IPS-20b (cell line): ENCODE measurements at regions not wholly inside any gene's neighbourhood (a gene's known extent, or its start where the extent isn't known, plus 50 kb on each side); places are given as distances from the start of the nearest gene placed in this dataset.

Experiments used
- H3K27ac ChIP-seq: one replicate; pipeline ENCODE4 v1.5.1; 2013; ENCODE audit warnings: low read length
- H3K27me3 ChIP-seq: 2 replicates; pipeline ENCODE4 v1.6.1; 2013; ENCODE audit warnings: mild to moderate bottlenecking, low read length, inconsistent platforms; ENCODE audit not compliant: insufficient read depth
- H3K36me3 ChIP-seq: 2 replicates; pipeline ENCODE4 v1.6.1; 2013; ENCODE audit warnings: low read depth, mild to moderate bottlenecking, inconsistent platforms, low read length, moderate library complexity; ENCODE audit not compliant: insufficient read depth
- H3K4me1 ChIP-seq: 2 replicates; pipeline ENCODE4 v1.6.1; 2013; ENCODE audit warnings: mild to moderate bottlenecking, control low read depth, inconsistent platforms, low read length, moderate library complexity; ENCODE audit not compliant: insufficient read depth
- H3K4me3 ChIP-seq: 2 replicates; pipeline ENCODE4 v1.5.1; 2013; ENCODE audit warnings: mild to moderate bottlenecking, low read length, inconsistent platforms
- H3K9ac ChIP-seq: 2 replicates; pipeline ENCODE4 v1.6.1; 2013; ENCODE audit warnings: low read depth, mild to moderate bottlenecking, inconsistent platforms, low read length, moderate library complexity
- H3K9me3 ChIP-seq: 2 replicates; pipeline ENCODE4 v1.6.1; 2013; ENCODE audit warnings: mild to moderate bottlenecking, low read depth, low read length, inconsistent platforms; ENCODE audit not compliant: insufficient read depth

GRCh38 chr1:190022709-190023108 lies 455.0 kb downstream of the BRINP3 start:
- Histone ChIP-seq H3K27ac (no peak overlapping the region), H3K4me3 (no peak overlapping the region), H3K9me3 (no peaks in the 10 kb centered on the region), H3K36me3 (no peaks in the 10 kb centered on the region), H3K27me3 (no peaks in the 10 kb centered on the region), H3K4me1 (no peaks in the 10 kb centered on the region), H3K9ac (no peak overlapping the region)

GRCh38 chr1:190029441-190029840 lies 448.2 kb downstream of the BRINP3 start:
- Histone ChIP-seq H3K9me3 (no peaks in the 10 kb centered on the region), H3K36me3 (no peaks in the 10 kb centered on the region), H3K27ac (no peak overlapping the region), H3K27me3 (no peaks in the 10 kb centered on the region), H3K9ac (no peak overlapping the region), H3K4me3 (no peak overlapping the region), H3K4me1 (no peaks in the 10 kb centered on the region)

GRCh38 chr1:190043655-190044054 lies 434.0 kb downstream of the BRINP3 start:
- Histone ChIP-seq H3K27ac (no peak overlapping the region), H3K9ac (no peak overlapping the region), H3K4me1 (no peaks in the 10 kb centered on the region), H3K4me3 (no peak overlapping the region), H3K9me3 (no peaks in the 10 kb centered on the region), H3K27me3 (no peaks in the 10 kb centered on the region), H3K36me3 (no peaks in the 10 kb centered on the region)

GRCh38 chr1:190046231-190046630 lies 431.4 kb downstream of the BRINP3 start:
- Histone ChIP-seq H3K4me3 (no peak overlapping the region), H3K27me3 (no peaks in the 10 kb centered on the region), H3K4me1 (no peaks in the 10 kb centered on the region), H3K27ac (no peak overlapping the region), H3K36me3 (no peaks in the 10 kb centered on the region), H3K9me3 (no peaks in the 10 kb centered on the region), H3K9ac (no peak overlapping the region)
